ENCODE measurements at regions not wholly inside any gene's neighbourhood (a gene's known extent, or its start where the extent isn't known, plus 50 kb on each side); places are given as distances from the start of the nearest gene placed in this dataset.

- no peak for TF ChIP-seq EZH2 (IDR thresholded peaks at IDR 0.05)
- TF ChIP-seq POLR2A (IDR thresholded peaks at IDR 0.05; ENCODE audit: borderline replicate concordance, extremely low read depth, insufficient read depth, insufficient read length): no peak
- no peak for TF ChIP-seq CTCF (IDR thresholded peaks at IDR 0.05 in 2 of 3, conservative IDR thresholded peaks at IDR 0.05 in 1 of 3; ENCODE audit: borderline replicate concordance in 1 of 3, insufficient read depth in 1 of 3, low read depth in 2 of 3, low read length in 2 of 3)
- no peak for TF ChIP-seq SRF (IDR thresholded peaks at IDR 0.05; ENCODE audit: low read depth)
- no peak for TF ChIP-seq POLR2AphosphoS5 (IDR thresholded peaks at IDR 0.05; ENCODE audit: low read depth, low read length)
- TF ChIP-seq SIN3A (IDR thresholded peaks at IDR 0.05; ENCODE audit: low read depth): no peak
- no peak for TF ChIP-seq RAD21 (IDR thresholded peaks at IDR 0.05; ENCODE audit: low read depth)
- no peak for TF ChIP-seq EZH2phosphoT487 (IDR thresholded peaks at IDR 0.05; ENCODE audit: borderline replicate concordance)
- no peak for TF ChIP-seq EGR1 (IDR thresholded peaks at IDR 0.05; ENCODE audit: low read depth)
- no peak for TF ChIP-seq TCF7L2 (IDR thresholded peaks at IDR 0.05; ENCODE audit: borderline replicate concordance, extremely low read depth, insufficient read depth, insufficient read length)
- no peak for TF ChIP-seq JUND (IDR thresholded peaks at IDR 0.05)
- TF ChIP-seq ZBTB33 (IDR thresholded peaks at IDR 0.05; ENCODE audit: extremely low read depth, insufficient replicate concordance, low read length): no peak
These were observed 111.9 kb upstream of the PRNP start for GRCh38 chr20:4574356-4574690.
